ENCODE measurements at regions not wholly inside any gene's neighbourhood (a gene's known extent, or its start where the extent isn't known, plus 50 kb on each side); places are given as distances from the start of the nearest gene placed in this dataset.

DNA sequence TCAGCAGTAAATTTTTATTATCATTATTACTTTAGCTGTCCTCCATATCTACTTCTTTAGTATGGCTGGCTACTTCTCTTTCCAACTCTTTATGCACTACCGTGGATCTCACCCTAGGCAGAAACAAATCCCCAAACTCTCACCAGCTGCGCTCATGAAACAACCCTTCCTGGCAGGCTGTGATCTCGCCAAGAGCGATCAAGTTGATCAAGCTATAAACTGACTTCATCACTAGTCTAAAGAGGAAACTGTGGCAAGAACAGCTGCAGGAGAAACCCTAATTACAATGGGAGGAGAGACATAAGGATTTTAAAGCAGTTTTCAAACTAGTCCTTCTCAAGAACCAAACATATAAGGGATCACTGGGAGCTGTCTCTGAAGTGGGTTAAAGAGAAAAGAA is 160.5 kb upstream of the PRSS58 start:
- H3K4me1 ChIP-seq (ENCODE audit: control insufficient read depth, insufficient read depth, low read length) = no peaks in the 10 kb centered on the region
- H3K9ac ChIP-seq (ENCODE audit: low read length) = no peak overlapping the region
- H3K27me3 ChIP-seq (ENCODE audit: control insufficient read depth, insufficient read depth, low read length) = no peaks in the 10 kb centered on the region
- no peaks in the 10 kb centered on the region for H3K36me3 ChIP-seq (ENCODE audit: control insufficient read depth, insufficient read depth, low read length)
- H3K9me3 ChIP-seq (ENCODE audit: control insufficient read depth, low read length) = no peaks in the 10 kb centered on the region
- no peak overlapping the region for H3K4me3 ChIP-seq (ENCODE audit: low read length)

- no peaks in the 10 kb centered on the region for H3K27me3 ChIP-seq (ENCODE audit: control insufficient read depth, insufficient read depth, low read length)
- H3K4me1 ChIP-seq (ENCODE audit: control insufficient read depth, insufficient read depth, low read length) = no peaks in the 10 kb centered on the region
Observed at GRCh38 chr7:142414915-142415314, 157.1 kb upstream of the PRSS58 start.

DNA sequence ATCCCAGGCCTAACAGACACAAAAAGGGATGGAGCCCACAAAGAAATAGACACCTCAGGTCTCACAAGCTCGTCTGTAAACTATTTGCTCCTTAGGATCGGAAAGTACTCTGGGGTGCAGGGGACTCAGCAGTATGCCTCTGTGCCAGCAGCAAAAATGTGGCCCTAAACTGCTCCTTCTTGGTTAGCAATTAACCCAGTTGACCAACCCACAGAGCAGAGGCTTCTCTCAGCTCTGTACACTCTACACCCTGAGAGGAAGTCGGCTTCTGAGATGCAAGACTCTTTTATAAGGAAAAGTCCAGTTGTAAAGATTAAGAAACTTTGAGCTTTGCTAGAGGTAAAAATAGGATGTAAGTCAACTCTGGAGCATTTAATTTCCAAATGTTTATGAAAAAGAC is 156.3 kb upstream of the PRSS58 start:
- Histone ChIP-seq H3K4me3 (ENCODE audit: low read length) (no peak overlapping the region), H3K4me1 (ENCODE audit: control insufficient read depth, insufficient read depth, low read length) (no peaks in the 10 kb centered on the region), H3K9ac (ENCODE audit: low read length) (no peak overlapping the region), H3K27me3 (ENCODE audit: control insufficient read depth, insufficient read depth, low read length) (no peaks in the 10 kb centered on the region), H3K36me3 (ENCODE audit: control insufficient read depth, insufficient read depth, low read length) (no peaks in the 10 kb centered on the region), H3K9me3 (ENCODE audit: control insufficient read depth, low read length) (no peaks in the 10 kb centered on the region)

More at GRCh38 chr7:142414915-142415314, 157.1 kb upstream of the PRSS58 start:
- no peak overlapping the region for H3K4me3 ChIP-seq (ENCODE audit: low read length)
- H3K36me3 ChIP-seq (ENCODE audit: control insufficient read depth, insufficient read depth, low read length) = no peaks in the 10 kb centered on the region
- H3K9ac ChIP-seq (ENCODE audit: low read length) = no peak overlapping the region
- no peaks in the 10 kb centered on the region for H3K9me3 ChIP-seq (ENCODE audit: control insufficient read depth, low read length)

- Histone ChIP-seq H3K9me3 (ENCODE audit: control insufficient read depth, low read length) (no peaks in the 10 kb centered on the region), H3K4me1 (ENCODE audit: control insufficient read depth, insufficient read depth, low read length) (no peaks in the 10 kb centered on the region), H3K4me3 (ENCODE audit: low read length) (no peak overlapping the region), H3K36me3 (ENCODE audit: control insufficient read depth, insufficient read depth, low read length) (no peaks in the 10 kb centered on the region), H3K27me3 (ENCODE audit: control insufficient read depth, insufficient read depth, low read length) (no peaks in the 10 kb centered on the region), H3K9ac (ENCODE audit: low read length) (no peak overlapping the region)
Observed at GRCh38 chr7:142413280-142414000, 155.6 kb upstream of the PRSS58 start.

GRCh38 chr7:142412551-142413193 is 154.8 kb upstream of the PRSS58 start:
- H3K9me3 ChIP-seq (ENCODE audit: control insufficient read depth, low read length) = no peaks in the 10 kb centered on the region
- H3K27me3 ChIP-seq (ENCODE audit: control insufficient read depth, insufficient read depth, low read length) = no peaks in the 10 kb centered on the region
- no peak overlapping the region for H3K4me3 ChIP-seq (ENCODE audit: low read length)
- no peak overlapping the region for H3K9ac ChIP-seq (ENCODE audit: low read length)
- no peaks in the 10 kb centered on the region for H3K4me1 ChIP-seq (ENCODE audit: control insufficient read depth, insufficient read depth, low read length)
- no peaks in the 10 kb centered on the region for H3K36me3 ChIP-seq (ENCODE audit: control insufficient read depth, insufficient read depth, low read length)

DNA sequence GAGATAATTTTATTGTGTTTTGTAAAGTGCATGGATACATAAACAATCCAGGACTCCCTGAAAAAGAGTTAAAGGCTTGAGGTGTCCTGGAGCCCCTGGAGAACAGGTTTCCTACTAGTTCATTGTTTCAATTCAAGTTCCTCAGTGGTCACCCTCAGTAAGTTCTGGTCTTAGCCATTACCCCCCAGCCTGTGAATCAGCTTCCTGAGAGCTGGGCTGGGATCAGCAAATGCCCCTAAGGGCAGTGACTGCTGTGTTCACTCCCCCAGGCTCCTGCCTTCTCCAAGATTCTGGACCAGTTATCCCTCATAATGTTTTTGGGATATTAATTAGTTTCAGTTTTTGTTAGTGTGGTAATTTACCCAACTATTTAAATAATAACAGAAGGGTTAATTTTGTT is 151.6 kb upstream of the PRSS58 start:
- H3K4me3 ChIP-seq (ENCODE audit: low read length) = no peak overlapping the region
- H3K27me3 ChIP-seq (ENCODE audit: control insufficient read depth, insufficient read depth, low read length) = no peaks in the 10 kb centered on the region
- no peaks in the 10 kb centered on the region for H3K36me3 ChIP-seq (ENCODE audit: control insufficient read depth, insufficient read depth, low read length)
- no peaks in the 10 kb centered on the region for H3K9me3 ChIP-seq (ENCODE audit: control insufficient read depth, low read length)
- no peak overlapping the region for H3K9ac ChIP-seq (ENCODE audit: low read length)
- H3K4me1 ChIP-seq (ENCODE audit: control insufficient read depth, insufficient read depth, low read length) = no peaks in the 10 kb centered on the region

GRCh38 chr7:142408794-142409193 is 150.9 kb upstream of the PRSS58 start:
- H3K4me3 ChIP-seq (ENCODE audit: low read length) = no peak overlapping the region

GRCh38 chr7:142407939-142408570 is 150.2 kb upstream of the PRSS58 start:
- Histone ChIP-seq H3K36me3 (ENCODE audit: control insufficient read depth, insufficient read depth, low read length) (no peaks in the 10 kb centered on the region), H3K27me3 (ENCODE audit: control insufficient read depth, insufficient read depth, low read length) (no peaks in the 10 kb centered on the region), H3K9me3 (ENCODE audit: control insufficient read depth, low read length) (no peaks in the 10 kb centered on the region), H3K4me1 (ENCODE audit: control insufficient read depth, insufficient read depth, low read length) (no peaks in the 10 kb centered on the region), H3K4me3 (ENCODE audit: low read length) (no peak overlapping the region), H3K9ac (ENCODE audit: low read length) (no peak overlapping the region)

More at GRCh38 chr7:142408794-142409193, 150.9 kb upstream of the PRSS58 start:
- no peak overlapping the region for H3K9ac ChIP-seq (ENCODE audit: low read length)
- no peaks in the 10 kb centered on the region for H3K9me3 ChIP-seq (ENCODE audit: control insufficient read depth, low read length)
- no peaks in the 10 kb centered on the region for H3K4me1 ChIP-seq (ENCODE audit: control insufficient read depth, insufficient read depth, low read length)
- H3K36me3 ChIP-seq (ENCODE audit: control insufficient read depth, insufficient read depth, low read length) = no peaks in the 10 kb centered on the region
- no peaks in the 10 kb centered on the region for H3K27me3 ChIP-seq (ENCODE audit: control insufficient read depth, insufficient read depth, low read length)

- no peaks in the 10 kb centered on the region for H3K36me3 ChIP-seq (ENCODE audit: control insufficient read depth, insufficient read depth, low read length)
- no peaks in the 10 kb centered on the region for H3K4me1 ChIP-seq (ENCODE audit: control insufficient read depth, insufficient read depth, low read length)
- H3K27me3 ChIP-seq (ENCODE audit: control insufficient read depth, insufficient read depth, low read length) = no peaks in the 10 kb centered on the region
- no peak overlapping the region for H3K4me3 ChIP-seq (ENCODE audit: low read length)
- H3K9me3 ChIP-seq (ENCODE audit: control insufficient read depth, low read length) = no peaks in the 10 kb centered on the region
- no peak overlapping the region for H3K9ac ChIP-seq (ENCODE audit: low read length)
Observed at GRCh38 chr7:142405122-142405765, 147.4 kb upstream of the PRSS58 start.

DNA sequence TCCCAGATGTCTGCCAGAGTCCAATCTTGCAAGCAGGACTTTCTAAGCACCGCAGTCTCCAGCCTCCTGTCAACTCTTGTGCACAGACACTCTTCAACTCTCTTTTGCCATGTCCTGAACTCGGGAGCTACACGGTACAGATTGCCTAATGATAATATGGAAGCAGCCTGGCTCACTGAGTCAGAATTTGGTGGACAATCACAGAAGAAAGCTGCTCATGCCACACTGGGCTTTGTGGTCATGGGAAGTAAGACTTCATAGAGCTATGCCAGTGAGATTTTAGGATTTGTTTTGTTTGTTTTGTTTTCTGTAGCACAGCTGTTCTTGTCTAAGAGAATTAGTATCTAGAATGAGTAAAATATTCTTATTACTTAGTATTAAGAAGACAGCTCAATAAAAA is 144.1 kb upstream of the PRSS58 start:
- Histone ChIP-seq H3K9me3 (ENCODE audit: control insufficient read depth, low read length) (no peaks in the 10 kb centered on the region), H3K36me3 (ENCODE audit: control insufficient read depth, insufficient read depth, low read length) (no peaks in the 10 kb centered on the region), H3K4me1 (ENCODE audit: control insufficient read depth, insufficient read depth, low read length) (no peaks in the 10 kb centered on the region), H3K4me3 (ENCODE audit: low read length) (no peak overlapping the region), H3K27me3 (ENCODE audit: control insufficient read depth, insufficient read depth, low read length) (no peaks in the 10 kb centered on the region), H3K9ac (ENCODE audit: low read length) (no peak overlapping the region)

- Histone ChIP-seq H3K4me3 (ENCODE audit: low read length) (no peak overlapping the region), H3K9me3 (ENCODE audit: control insufficient read depth, low read length) (no peaks in the 10 kb centered on the region), H3K4me1 (ENCODE audit: control insufficient read depth, insufficient read depth, low read length) (no peaks in the 10 kb centered on the region), H3K9ac (ENCODE audit: low read length) (no peak overlapping the region), H3K36me3 (ENCODE audit: control insufficient read depth, insufficient read depth, low read length) (no peaks in the 10 kb centered on the region), H3K27me3 (ENCODE audit: control insufficient read depth, insufficient read depth, low read length) (no peaks in the 10 kb centered on the region)
Observed at GRCh38 chr7:142400042-142400533, 142.2 kb upstream of the PRSS58 start.
